Fibroblast of mammary gland (primary cell): ENCODE measurements at regions not wholly inside any gene's neighbourhood (a gene's known extent, or its start where the extent isn't known, plus 50 kb on each side); places are given as distances from the start of the nearest gene placed in this dataset.

Source experiments
- DNase-seq: peaks from one replicate; pipeline ENCODE4 v3.0.0-alpha.2; 2010; ENCODE audit warnings: low read depth
- H3K4me3 ChIP-seq: 2 replicates; pipeline ENCODE4 v1.5.1; 2011; ENCODE audit warnings: low read depth, mild to moderate bottlenecking, low read length, moderate library complexity; ENCODE audit not compliant: control insufficient read depth
- TF ChIP-seq, protein P1 (sequence below): conservative IDR thresholded peaks from 2 replicates; pipeline ENCODE4 v1.5.1; 2011; ENCODE audit warnings: low read depth, low read length, inconsistent platforms; ENCODE audit not compliant: control insufficient read depth, insufficient read depth

DNA sequence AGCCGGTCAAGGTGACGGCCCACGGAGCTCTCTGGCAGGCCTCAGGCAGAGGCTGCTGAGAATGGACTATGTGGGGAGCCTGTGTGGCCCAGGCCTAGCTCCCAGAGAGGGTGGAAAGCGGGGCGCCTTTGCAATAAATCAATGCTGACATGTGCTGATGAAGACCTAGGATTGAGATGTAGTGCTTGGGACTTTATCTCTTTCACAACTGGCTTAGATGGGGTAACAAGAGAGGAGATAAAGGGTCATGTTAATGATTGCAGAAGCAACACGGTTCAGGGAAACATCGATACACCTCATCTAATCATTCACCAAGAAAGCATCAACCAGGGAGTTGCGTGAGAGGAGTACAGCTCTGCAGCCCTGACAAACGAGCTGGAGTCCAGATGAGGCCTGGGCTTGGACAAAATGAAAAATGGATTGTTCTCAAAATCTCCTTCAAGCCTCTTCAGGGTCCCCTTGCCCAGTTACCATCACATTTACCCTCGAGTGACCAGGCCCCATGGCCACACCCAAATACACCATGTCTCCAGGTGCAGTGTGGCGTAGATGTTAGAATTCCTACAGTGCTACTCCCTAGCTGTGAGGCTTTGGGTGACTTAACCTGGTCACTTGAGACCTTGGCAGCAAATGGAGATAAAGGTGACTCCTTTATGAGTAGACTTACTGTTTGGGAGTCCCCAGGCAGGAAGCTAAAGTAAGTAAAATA, 146.4 kb upstream of the LIPC start:
- H3K4me3 ChIP-seq, result no peak overlapping the region
- TF ChIP-seq, protein P1, sequence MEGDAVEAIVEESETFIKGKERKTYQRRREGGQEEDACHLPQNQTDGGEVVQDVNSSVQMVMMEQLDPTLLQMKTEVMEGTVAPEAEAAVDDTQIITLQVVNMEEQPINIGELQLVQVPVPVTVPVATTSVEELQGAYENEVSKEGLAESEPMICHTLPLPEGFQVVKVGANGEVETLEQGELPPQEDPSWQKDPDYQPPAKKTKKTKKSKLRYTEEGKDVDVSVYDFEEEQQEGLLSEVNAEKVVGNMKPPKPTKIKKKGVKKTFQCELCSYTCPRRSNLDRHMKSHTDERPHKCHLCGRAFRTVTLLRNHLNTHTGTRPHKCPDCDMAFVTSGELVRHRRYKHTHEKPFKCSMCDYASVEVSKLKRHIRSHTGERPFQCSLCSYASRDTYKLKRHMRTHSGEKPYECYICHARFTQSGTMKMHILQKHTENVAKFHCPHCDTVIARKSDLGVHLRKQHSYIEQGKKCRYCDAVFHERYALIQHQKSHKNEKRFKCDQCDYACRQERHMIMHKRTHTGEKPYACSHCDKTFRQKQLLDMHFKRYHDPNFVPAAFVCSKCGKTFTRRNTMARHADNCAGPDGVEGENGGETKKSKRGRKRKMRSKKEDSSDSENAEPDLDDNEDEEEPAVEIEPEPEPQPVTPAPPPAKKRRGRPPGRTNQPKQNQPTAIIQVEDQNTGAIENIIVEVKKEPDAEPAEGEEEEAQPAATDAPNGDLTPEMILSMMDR, result no peak
- DNase-seq, result no peak

DNA sequence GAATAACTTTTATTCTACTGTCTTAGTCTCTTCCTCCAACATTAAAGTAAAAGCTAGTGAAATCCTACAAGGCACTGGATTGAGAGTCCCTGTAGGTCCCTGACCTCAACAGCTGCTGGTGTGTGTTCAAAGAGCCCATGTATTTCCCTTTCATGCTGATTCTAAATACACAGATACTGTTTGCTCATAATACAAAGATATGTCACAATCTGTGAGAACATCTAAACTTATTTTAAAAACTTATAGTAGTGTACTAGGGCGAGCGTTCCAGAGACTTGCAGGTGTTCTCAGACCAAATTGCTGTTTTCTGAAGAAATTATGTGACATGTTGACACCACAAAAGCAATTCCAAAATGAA, 145.9 kb upstream of the LIPC start:
- H3K4me3 ChIP-seq, result no peak overlapping the region
- no peak for DNase-seq
- TF ChIP-seq, protein P1, result no peak

DNA sequence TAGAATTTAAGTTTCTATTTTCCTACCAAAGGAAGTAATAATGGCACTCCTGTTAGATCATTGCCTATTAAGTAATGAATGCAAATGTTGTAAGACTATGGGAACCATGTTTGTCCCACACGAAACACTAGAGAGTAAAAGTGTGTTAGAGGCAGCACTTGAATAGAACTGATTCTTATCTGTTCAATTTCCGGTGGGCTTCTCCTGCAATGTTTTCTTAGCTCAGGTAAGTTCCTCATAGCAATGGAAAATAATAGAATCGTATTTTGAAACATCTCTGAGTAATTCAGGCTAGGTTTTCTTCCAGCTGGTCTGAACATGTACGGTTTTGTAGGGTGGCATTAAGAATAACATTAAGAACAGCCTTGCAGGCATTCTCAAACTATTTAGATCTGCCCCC, 145.3 kb upstream of the LIPC start:
- no peak for DNase-seq
- H3K4me3 ChIP-seq, result no peak overlapping the region
- TF ChIP-seq, protein P1, result no peak

DNA sequence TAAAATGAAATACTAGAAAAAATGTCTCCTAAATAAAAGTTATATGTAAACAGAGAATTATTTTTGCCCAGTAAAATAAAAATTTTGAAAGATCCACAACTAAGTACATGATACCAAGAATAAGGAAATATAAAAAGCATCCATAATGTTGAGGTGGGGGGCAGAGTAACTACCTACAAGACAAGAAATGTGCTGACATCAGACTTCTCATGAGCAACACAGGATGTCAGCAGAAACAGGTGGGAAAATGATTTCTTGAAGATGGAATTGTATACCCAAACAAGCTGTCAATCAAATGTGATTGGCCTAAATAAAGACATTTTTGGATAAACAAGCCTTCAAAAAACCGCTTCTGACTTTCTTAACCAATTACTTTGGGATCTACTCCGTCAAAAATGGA, 143.9 kb upstream of the LIPC start:
- DNase-seq, result no peak
- H3K4me3 ChIP-seq, result no peak overlapping the region
- TF ChIP-seq, protein P1, result no peak

DNA sequence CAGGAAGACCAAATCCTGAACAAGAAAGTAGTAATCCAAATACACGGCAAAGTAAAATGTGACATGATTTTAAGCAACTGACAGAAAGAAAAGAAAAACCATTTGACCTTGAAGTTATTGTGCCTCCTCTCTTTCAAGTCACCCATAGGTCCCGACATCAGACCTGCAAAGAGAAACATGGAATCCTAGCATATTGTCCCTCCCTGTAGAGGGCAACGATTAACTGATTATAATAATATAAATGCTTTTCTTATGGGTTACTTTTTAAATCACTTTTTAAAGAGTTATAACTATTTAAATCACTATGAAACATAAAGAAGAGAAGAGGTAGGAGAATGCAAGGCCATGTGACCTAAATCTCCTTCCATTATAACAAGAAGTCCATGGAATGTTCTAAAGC, 143.2 kb upstream of the LIPC start:
- TF ChIP-seq, protein P1, result no peak
- no peak for DNase-seq
- no peak overlapping the region for H3K4me3 ChIP-seq

DNA sequence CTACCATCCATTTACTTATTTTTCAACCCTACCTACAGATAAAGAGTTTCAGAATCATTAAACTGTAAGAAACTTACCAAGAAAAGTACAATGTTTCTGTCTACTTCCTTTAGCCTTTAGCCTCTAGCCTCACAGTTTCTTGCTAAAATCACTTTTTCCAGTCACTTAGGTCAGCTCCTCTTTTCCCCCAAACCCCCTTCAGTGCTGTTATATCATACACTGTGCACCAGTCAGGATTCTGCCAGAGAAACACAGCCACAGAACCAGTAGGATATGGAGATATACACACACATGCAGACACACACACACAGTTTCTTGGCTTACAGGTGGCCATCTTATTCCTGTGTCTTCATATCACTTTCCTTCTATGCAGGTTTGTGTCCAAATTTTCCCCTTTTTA, 139.9 kb upstream of the LIPC start:
- DNase-seq, result no peak
- TF ChIP-seq, protein P1, result no peak
- no peak overlapping the region for H3K4me3 ChIP-seq

DNA sequence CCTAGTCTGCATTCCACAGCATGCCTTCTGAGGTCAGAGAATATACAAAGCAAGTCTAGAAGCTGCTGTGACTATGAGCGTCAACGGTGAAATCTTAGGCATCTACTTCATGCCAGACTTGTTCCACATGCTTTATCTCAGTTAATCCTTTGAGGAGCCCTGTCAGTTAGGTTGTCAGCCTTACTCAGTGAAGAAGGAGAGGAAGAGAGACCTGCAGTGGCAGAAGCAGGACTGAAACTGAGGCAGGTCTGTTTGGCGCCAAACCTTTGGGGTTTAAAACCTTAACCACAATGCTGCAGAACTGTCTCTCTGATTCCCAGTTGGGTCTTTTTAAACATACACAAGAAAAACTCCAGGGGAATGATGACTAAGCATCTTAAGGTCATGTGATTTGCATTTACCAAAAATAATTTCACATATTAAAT, 139.0 kb upstream of the LIPC start:
- TF ChIP-seq, protein P1, result no peak
- no peak overlapping the region for H3K4me3 ChIP-seq
- DNase-seq, result no peak
